NCI-H2171 (cell line): ENCODE measurements at regions not wholly inside any gene's neighbourhood (a gene's known extent, or its start where the extent isn't known, plus 50 kb on each side); places are given as distances from the start of the nearest gene placed in this dataset.

Experiments used
- DNase-seq: peaks from one replicate; lab custom pipeline; 2025; lab: John Stamatoyannopoulos, UW

DNA sequence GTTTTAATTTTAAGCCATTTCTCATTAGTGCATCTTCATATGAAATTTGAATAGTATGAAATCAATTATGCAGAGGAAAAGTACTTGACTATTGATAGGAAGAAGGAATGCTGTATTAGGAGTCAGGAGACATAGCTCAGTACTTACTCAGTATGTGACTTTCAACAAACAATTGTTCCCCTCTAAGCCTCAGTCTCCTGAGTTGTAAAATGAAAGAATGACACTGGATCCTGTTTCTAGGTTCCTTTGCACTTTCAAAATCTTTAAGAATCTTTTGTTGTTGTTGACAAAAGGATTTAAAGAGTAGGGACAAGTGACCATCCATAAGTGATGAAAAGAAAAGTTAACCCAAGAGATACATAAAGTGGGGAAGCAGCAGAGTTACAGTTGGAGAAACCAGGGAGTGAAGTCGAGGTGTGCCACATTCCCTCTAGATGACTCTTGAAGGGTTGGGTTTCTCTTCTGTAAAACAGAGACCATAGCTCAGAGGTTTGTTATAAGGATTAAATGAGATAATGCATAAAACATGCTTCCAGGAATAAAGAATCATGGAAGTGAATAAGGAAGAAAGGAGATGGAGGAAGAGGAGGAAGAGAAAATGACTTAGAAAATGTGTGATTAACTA, 105.7 kb upstream of the KCNJ15 start:
- DNase-seq: no peak

DNA sequence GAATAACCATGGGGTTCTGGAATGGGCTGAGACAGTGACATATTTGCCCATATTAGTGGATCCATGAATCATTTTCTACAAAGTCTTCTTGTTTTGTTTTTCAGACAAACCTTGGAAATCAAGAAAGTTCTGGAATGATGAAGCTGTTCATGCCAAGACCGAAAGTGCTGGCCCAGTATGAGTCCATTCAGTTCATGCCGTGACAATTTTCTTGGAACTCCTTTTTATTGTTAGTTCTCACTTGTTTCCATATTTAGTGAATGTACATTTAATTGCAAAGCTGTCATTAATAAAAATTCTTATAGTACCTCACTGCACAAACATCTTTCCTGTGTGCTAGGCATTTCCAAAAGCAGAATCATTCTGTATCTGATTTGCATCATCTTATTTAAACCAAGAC, 100.6 kb upstream of the KCNJ15 start:
- no peak for DNase-seq

DNA sequence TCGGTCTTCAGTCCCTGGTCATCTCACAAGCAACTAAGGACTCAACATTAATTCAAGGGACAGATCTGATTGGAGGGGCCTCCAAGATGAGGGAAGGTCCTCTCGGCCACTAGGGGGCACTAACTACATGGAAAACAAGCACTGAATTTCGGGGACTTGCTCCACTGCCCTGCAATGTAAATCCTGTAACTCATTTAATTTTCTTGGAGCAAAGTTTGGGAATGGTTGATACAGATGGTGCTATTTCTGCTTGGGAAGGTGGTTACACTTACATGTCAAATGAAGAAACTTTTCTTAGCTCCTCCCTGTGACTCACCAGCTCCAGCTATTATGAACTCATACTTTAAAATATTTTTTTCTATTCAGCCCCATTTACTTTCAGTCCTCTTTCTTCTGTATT, 97.4 kb upstream of the KCNJ15 start:
- DNase-seq: no peak

DNA sequence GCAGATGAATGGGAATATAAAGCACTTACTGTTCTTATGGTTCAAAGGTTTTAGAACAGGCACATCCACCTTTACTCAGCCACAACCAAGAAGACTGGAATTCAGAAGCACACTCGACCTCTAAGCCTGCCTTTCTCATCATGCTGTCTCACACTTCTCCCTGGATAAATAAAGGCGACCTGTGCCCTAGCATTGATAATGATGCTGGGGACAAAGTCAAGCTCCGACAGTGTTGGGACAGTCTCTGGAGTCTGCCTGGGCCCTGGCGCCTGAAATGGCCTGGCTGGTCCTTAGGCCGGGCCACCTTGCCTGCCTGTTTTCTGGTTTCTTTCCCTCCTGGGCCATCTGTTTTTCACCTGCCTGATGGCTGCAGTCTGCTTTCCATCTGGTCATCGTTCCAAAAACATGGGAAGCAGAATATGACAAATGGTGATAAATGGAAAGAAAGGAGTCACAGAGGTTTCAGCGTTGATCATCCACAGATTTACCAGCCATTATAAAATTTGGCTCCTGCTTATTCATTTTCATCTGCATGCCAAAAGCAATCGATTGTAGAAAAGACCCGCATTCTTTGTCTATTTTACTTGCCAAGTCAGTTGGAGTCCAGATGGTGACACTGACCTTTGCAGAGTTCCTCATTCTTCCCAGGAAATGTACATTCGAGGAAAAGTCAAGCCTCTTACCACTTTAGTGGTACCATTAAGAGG, 91.2 kb upstream of the KCNJ15 start:
- DNase-seq: no peak

DNA sequence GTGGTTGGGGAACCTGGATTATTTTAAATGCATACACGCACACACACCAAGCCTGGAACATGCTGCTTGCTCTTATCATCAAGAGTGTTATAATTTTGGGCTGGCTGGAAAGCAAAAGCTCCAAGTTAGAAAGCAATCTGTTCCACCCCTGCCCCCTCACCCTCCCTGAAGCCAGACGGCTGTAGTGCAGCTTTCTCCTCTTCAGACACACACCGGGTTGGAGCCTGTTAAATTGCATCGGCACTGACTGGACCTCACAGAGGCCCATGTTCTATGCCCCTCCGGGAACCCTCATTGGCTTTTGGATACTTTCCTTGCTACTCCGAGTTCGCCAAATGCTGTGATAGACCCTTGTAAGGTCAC, 90.6 kb upstream of the KCNJ15 start:
- DNase-seq: no peak

DNA sequence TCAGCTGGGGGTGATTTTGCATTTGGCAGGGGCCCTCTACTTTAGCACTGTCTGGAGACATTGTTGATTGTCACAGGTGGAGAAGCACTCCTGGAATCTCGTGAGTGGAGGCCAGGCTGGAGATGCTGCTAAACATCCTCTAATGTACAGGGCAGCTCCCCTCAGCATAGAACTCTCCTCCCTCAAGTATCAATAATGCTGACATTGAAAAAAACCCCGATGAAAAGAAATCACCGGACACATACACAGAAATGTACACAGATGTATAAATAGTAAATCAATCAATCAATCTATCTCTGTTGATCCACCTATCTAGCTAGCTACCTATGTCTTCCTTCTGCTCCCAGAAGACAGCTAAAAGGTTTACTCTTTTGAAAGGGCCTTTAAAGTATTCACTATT, 89.4 kb upstream of the KCNJ15 start:
- no peak for DNase-seq

DNA sequence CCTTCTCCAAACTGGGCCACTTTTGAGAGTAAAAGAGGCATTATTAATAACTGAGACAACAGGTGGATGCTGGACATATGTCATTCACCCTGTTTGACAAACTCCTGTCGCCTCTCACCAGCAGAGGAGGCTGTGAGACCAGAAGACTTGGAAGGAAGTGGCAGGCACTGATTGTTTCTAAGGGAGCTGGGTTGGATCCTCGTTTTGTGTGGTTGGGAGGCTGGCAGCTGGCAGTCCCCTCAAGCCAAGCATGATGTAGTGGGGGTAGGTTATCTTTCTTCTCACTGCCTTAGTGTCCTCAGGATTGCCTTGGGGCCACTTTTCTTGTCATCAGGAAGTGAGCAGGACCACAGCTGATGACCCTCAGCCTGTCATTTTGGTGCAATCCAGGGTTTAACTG, 86.5 kb upstream of the KCNJ15 start:
- no peak for DNase-seq

DNA sequence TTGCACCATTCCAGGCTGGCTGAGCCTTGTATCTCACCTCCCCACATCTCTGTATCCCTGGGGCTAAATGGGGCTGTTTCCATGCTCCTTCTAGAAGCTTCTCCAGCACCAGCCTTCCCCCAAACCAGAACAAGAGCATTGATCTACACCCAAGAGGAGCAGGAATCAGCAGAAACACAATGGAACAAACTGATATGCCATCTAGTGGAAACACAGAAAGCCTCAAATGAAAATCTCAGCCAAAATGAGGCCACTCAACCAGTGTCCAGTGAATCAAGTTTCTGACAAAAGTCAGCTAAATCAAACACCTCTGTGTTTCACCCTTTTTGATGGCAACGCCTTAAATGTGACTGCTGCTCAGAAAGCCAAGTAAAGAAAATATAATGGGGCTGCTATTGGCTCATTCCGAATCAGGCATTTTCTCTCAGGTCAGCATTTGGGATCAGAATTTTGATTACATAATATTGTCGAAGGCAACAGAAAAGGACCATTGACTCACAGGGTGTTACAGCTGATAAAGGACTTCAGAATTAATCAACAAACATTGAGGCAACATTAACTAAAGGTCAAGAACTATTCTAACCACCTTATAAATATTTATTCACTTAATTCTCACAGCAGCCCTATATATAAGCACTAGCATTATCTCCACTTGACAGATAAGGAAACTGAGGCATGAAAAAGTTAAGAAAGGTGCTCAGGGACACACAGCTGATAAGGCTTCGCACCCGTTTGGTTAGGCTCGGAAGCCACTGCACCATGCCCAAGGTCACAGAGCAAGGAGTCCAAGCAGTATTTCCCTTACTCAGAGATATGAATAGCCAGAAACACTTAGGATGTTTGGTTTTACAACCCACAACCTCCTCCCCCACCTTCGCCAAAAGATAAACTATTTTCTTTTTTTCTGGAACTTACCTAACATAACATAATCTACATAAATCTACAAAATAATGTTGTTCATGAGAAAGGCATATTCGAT, 85.8 kb upstream of the KCNJ15 start:
- DNase-seq: no peak

DNA sequence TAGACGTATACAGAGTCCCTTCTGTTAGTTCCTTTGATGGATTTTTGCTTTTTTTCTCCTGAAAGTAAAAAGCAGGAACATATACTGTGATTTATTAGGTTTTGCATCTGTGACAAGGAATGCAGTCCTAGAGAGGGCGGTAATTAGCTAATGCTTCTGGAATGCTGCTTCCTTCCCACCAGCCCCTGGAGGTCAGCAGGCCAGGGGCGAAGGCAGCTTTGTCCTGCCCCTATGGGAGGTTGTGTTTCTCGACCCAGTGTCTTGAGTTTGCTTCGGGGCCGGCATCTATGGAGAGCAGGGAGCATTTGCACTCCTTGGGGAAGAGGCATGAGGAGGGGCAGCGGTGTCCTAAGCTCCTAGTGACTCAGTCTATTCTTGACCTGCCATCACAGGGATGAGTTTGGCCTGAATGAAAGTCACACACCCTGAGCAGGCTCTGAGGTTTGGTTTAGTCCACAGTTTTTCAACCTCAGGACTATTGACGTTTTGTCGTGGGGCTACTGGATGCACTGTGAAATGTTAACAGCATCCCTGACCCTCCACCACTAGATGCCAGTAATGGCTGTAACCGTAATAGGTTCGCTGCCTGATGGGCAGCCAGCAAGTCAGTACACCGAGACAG, 85.0 kb upstream of the KCNJ15 start:
- DNase-seq: no peak

DNA sequence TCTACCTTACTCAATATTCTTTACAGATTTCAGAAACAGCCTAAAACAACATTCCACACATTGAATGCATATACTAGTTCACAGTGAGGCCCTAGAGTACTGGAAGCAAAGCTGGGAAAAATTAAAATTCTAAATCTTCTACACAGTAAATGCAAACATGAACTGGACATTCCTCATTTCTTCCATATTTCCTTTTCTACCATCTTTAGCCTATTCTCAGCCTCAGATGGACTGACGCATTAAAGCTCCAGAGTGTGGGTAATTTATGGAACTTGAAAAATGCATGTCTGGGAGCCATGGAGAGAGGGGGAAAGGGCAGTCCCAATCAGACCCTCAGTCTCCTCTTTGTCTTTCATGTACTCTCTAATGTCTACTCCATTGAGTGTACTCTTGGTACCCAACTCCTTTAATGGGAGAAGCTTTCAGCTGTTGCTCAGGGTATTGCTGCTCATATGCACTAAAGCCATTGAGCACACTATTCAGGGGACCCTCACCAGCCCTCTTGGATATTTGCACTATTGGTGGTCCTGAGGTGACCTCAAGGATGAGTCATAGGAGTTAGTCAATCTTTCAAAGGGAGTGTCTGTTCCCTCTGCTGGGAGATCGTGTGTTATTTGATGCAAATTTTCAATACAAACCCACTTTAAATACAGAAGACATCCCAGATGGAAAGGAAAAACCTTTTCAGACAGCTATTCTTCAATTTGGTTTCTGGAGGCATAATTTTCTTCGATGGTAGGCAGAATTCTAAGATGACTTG, 83.3 kb upstream of the KCNJ15 start:
- no peak for DNase-seq

DNA sequence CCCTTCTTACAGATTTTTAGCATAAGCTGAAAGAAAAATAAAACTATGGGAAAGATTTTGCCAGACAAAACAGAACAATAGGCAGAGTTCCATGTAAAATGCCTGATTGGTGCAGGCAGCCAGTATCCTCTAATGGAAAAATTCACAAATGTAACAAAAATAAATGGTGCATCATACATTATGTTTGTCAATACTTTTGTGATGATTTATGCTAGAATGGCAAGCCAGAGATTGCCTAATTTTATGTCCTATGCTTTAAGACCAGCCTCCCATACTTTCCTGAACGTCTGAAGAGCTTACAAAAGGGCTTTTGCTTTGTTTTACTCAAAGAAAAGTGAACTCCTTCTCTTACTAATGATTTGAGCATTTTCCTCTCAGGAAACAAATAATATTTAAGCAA, 81.5 kb upstream of the KCNJ15 start:
- DNase-seq: no peak

DNA sequence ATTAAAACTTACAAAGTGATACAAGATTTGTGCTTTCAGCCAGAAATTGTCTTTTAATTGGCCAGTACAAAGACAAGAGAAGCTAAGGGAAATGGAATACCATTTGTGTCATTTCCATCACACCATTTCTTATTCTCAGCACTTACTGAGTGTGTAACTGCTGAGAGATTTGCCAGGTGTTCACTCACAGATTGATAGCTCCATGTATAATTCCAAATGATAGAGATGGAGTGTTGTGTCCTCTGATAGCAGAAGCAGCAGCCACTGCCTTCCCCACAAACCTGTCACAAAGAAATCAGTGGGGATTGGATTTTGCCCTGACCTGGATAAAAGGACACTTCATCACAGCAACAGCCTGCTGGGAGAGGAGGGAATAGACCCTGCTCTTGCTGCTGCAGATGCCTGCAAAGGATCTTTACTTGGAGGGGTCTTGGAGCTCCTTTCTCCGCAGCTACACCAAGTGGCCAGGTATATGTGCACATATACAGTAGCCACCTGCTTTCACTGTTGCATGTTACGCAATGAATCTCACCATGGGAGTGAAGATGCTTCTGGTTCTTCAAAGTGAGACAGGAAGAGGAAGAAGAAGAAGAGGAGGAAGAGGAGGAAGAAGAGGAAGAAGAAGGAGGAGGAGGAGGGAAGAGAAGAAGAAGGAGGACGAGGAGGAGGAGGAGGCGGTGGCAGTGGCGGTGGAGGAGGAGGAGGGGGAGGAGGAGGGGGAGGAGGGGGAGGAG, 78.7 kb upstream of the KCNJ15 start:
- no peak for DNase-seq

DNA sequence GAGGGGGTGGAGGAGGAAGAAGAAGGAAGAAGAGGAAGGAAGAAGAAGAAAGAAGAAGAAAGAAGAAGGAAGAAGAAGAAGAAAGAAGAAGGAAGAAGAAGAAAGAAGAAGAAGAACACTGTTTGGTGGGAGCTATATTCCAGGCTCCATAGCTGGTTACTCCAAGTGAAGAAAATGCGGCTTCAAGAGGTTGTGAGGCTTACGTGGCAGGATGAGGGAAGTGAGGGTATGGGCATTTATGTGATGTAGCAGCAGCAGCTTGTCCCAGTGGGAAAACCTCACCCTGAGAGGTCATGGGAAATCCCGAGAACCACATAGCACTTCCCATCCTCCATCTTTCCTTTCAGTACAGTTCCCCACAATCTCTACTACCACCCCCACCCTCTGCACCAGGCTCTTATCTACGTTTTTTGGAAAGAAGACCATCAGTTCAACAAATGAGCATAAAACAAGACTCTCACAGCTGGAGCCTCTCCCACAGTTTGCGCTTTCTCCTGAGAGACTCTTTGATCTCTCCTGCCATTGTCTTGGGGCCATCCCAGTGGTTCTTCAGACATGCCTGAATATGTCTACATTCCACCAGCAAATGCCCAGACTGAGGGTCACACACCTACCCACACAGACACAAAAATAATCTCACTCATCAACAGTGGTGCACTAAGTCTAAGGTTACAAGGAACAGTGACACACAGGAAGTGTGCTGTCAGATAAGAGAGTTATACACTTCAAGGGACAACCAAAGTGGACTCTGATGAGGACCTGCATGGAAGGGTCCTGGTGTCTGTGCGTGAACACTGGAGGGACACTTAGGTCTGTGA, 77.9 kb upstream of the KCNJ15 start:
- no peak for DNase-seq

DNA sequence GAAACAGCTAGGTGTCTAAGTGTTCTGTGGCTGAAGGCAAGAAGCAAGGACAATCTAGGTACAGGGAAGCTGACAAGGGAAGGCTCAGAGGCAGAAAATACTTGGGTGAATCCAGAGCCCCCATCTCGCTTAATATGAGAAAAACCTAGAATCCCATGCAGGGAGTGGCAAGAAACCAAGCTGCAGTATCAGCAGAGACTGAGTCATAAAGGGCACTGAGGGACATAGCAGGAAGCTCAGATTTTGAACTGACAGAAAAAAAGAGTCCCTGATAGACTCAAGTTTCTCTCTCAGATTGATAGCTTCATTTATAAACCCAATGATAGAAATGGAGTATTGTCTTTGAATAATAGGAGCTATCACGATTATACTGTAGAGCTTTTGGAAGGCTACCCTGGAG, 77.3 kb upstream of the KCNJ15 start:
- no peak for DNase-seq

DNA sequence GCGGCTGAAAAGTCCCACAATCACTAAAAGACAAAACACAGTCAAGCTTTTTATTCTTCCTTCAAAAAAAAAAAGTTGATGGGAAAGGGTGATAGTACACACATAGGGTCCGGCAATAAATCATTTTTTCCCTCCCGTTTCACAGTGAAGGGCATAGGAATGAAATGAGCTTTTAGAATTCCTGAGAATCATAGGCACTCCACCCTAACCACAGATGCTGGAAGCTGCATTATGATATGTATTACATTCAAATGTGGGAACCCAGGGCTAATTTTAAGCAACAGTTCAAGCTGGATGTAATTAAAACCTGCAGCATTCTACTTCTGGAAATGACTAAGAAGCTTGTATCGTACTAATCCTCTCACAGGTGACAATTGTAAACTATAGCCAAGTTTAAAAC, 75.7 kb upstream of the KCNJ15 start:
- DNase-seq: no peak

DNA sequence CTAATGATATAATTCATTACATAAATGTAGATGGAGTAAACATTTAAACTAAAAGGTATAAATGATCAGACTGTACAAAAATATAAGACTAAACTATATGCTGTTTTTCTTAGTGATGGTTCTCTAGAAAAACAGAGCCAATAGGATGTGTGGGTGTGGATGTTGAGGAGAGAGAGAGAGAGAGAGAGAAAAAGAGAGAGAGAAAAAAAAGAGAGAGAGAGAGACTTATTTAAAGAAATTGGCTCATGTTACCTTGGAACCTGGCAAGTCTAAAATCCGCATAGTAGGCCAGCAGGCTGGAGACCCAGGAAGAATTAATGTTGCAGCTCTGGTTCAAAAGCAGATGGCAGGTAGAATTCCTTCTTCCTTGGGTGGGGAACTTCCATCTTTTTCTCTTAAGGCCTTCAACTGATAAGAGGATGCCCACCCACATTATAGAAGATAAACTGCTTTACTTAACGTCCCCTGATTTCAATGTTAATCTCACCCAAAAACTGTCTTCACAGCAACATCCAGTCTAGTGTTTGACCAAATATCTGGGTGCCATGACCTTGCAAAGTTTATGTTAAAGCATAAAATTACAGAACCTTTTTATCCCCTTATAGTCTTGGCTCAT, 74.3 kb upstream of the KCNJ15 start:
- no peak for DNase-seq

DNA sequence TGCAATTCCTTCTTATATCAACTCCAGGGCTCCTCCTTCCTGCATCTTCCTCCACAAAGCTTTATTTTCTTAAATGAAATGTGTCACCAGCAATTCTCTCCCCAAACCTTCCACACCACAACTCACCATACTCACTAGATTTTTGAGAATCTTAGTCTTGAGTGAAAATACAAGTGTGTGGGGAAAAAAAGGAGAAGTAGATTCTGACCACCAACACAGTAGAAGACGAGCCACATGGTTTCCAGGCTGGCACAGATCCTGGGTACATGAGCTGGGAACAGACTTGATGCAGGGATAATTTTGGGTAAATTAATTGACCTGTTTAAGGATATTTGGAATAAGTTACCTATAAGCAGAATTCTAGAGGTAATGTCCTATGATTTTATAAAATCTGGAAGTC, 72.8 kb upstream of the KCNJ15 start:
- no peak for DNase-seq

DNA sequence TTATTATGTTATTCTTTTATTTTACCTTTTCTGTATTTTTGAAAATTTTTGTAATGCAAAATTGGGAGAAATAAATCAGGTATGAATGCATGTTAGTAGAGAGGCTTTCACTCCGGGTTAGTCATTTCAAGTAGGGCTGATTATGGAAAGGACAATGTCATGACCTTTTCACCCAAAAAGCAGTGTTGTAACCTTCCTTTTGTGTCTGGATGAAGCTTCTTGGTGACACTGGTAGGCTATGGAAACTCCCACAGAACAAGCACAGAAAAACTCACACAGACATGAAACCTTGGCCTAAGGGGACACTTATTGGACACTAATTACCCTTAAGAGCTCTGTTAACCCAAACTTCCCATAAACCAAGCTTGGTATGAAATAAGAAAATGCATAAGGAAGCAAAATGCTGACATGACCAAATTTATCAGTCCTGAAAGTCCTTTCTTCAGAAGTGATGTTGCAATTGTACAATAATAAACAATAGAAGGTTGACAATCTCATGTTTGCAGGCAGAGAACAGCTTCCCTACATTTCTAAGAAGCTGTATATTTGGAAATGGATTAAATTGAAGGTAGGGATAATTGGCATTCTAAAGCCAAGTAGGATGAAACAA, 70.0 kb upstream of the KCNJ15 start:
- no peak for DNase-seq

DNA sequence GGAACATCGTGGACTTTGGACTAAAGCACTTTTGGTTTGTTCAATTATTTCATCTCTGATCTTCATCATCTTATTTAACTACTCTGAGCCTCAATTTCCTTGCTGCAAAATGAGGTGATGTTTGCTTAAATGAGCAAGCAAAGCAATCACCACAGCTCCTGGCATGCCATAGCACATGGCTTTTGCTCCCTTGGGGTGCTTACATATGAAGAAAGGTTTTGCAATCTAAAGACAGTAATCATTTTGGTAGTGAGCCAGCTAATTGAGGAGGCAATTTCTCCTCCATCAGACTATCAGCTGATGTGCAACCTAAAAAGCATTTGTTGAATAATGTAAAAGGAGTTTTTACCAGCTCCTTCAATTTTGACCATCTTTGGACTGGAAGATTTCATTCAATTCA, 68.8 kb upstream of the KCNJ15 start:
- DNase-seq: no peak
